ENCODE measurements at regions not wholly inside any gene's neighbourhood (a gene's known extent, or its start where the extent isn't known, plus 50 kb on each side); places are given as distances from the start of the nearest gene placed in this dataset.

DNA sequence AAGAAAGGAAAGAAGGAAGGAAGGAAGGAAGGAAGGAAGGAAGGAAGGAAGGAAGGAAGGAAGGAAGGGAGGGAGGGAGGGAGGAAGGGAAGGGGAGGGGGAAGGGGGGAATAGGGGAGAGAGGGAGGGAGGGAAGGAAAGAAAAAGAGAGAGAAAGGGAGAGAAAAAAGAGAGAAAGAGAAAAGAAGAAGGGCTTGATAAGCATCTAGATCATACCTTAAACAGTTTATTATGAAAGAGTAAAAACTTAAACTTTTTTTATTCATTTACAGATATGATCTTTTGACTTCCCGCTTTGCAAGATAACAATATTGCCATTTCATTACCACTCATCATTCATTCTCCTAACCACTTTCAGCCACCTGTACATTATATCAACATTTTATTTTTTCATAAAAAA is 53.6 kb upstream of the TMEM106B start:
- no peak overlapping the region for H3K4me3 ChIP-seq
- DNase-seq: no peak
- WGBS, 4 donors: 52 to 96% (median 74%) methylated on average over 1 of the region's 1 CpG
- H3K27ac ChIP-seq: no peak overlapping the region
- ATAC-seq: no peak
- TF ChIP-seq, protein P1, sequence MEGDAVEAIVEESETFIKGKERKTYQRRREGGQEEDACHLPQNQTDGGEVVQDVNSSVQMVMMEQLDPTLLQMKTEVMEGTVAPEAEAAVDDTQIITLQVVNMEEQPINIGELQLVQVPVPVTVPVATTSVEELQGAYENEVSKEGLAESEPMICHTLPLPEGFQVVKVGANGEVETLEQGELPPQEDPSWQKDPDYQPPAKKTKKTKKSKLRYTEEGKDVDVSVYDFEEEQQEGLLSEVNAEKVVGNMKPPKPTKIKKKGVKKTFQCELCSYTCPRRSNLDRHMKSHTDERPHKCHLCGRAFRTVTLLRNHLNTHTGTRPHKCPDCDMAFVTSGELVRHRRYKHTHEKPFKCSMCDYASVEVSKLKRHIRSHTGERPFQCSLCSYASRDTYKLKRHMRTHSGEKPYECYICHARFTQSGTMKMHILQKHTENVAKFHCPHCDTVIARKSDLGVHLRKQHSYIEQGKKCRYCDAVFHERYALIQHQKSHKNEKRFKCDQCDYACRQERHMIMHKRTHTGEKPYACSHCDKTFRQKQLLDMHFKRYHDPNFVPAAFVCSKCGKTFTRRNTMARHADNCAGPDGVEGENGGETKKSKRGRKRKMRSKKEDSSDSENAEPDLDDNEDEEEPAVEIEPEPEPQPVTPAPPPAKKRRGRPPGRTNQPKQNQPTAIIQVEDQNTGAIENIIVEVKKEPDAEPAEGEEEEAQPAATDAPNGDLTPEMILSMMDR (IDR thresholded peaks at IDR 0.05): no peak
- no peak for TF ChIP-seq POLR2A (IDR thresholded peaks at IDR 0.05)
- H3K9me3 ChIP-seq: no peaks in the 10 kb centered on the region
- H3K4me1 ChIP-seq: no peaks in the 10 kb centered on the region
- intact Hi-C loops (cut with DNase I): no loop called here
- H3K36me3 ChIP-seq: no peaks in the 10 kb centered on the region
- H3K27me3 ChIP-seq: no peaks in the 10 kb centered on the region

DNA sequence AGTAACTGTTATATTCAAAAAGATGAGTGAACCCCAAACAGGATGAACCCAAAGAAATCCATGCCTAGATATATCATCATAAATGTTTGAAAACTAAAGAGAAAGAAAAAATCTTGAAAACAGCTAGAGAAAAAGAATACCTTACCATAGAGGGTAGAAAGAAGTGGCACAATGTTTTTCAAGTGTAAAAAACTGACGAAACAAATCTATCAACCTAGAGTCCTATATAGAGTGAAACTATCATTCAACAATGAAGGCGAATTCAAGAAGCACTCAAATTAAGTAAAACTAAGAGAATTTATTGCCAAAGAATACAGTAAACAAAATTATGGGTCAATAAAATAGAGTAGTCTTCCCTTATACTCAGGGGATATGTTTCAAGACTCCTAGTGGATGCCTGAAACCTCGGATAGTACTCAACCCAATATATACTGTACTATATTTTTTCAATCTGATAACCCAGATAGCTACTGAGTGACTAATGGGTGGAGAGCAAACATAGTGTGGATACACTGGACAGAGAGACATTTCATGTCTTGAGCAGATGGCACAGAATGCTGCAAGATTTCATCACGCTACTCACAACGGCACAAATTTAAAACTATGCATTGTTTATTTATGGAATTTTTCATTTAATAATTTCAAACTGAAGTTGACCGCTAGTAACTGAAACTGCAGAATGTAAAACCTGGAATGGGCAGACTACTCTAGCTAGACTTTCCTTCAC is 52.6 kb upstream of the TMEM106B start:
- DNase-seq (no peak), ATAC-seq (no peak)
- H3K9me3 ChIP-seq: no peaks in the 10 kb centered on the region
- no peak overlapping the region for H3K27ac ChIP-seq
- intact Hi-C loops (cut with DNase I): no loop called here
- TF ChIP-seq, protein P1 (IDR thresholded peaks at IDR 0.05): no peak
- TF ChIP-seq POLR2A (IDR thresholded peaks at IDR 0.05): no peak
- H3K36me3 ChIP-seq: no peaks in the 10 kb centered on the region
- H3K4me1 ChIP-seq: no peaks in the 10 kb centered on the region
- H3K27me3 ChIP-seq: no peaks in the 10 kb centered on the region
- WGBS, 4 donors: 69 to 78% (median 76%) methylated on average over 6 of the region's 6 CpGs
- no peak overlapping the region for H3K4me3 ChIP-seq

DNA sequence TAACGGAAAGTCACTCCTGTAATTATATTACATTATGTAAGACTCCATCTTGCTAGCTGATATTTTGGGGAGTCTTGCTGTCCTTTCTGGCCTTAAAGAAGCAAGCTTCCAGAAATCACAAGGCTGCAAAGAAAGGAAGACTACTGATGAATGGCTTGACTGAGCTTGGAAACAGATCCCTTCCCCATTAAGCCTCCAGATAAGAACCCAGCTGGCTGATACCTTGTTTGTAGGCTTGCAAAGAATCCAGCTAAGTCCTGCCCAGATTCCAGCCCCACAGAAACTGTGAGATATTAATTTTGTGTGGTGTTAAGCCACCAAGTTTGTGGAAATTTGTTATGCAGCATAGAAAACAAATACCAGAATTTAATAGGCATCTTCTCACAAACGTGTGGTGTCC is 49.9 kb upstream of the TMEM106B start:
- intact Hi-C loops (cut with DNase I): no loop called here
- ATAC-seq (no peak), DNase-seq (no peak)
- no peak for TF ChIP-seq POLR2A (IDR thresholded peaks at IDR 0.05)
- TF ChIP-seq, protein P1 (IDR thresholded peaks at IDR 0.05): no peak
- WGBS, 4 donors: 8 to 71% (median 55%) methylated on average over 2 of the region's 2 CpGs
- Histone ChIP-seq H3K4me1 (no peaks in the 10 kb centered on the region), H3K27ac (no peak overlapping the region), H3K9me3 (peaks cover 0 to 17% (median 0%) of the 10 kb centered on the region in 12 donors), H3K27me3 (no peaks in the 10 kb centered on the region), H3K36me3 (no peaks in the 10 kb centered on the region), H3K4me3 (no peak overlapping the region)

All from heart left ventricle (tissue), 16 donors.